Medulla oblongata (tissue), 1 donor: ENCODE measurements at regions not wholly inside any gene's neighbourhood (a gene's known extent, or its start where the extent isn't known, plus 50 kb on each side); places are given as distances from the start of the nearest gene placed in this dataset.
"Not testable (repeated sequence)": the region's sequence is repeated elsewhere in the genome, so short reads cannot be mapped to it uniquely, and the experiment has no call there.

Source experiments
- DNase-seq: peaks from one replicate; pipeline ENCODE4 v3.0.0-alpha.2; 2015; ENCODE audit errors: extremely low spot score

GRCh38 chr2:194105358-194105757 lies 1551.7 kb upstream of the SLC39A10 start:
- DNase-seq = no peak

DNA sequence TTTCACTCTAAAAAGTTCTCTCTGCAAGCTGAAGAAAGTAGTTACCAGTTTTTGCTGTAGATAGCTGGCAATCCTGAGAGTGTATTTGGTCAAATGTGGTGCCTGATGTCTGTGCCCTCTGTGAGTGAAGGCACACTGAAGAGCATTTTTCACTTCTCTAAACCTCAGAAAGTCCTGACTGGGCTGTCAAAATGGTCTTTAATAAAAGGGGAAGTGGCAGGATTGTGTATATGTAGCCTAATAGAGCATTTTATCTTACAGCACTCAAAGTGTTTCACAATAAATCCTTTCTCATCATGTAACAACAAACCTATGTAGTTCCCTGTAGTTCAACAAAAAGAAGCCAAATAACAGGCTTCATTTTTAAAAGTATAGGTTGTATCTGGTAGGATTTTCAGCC lies 1552.3 kb upstream of the SLC39A10 start:
- DNase-seq = peak; percentile 75

DNA sequence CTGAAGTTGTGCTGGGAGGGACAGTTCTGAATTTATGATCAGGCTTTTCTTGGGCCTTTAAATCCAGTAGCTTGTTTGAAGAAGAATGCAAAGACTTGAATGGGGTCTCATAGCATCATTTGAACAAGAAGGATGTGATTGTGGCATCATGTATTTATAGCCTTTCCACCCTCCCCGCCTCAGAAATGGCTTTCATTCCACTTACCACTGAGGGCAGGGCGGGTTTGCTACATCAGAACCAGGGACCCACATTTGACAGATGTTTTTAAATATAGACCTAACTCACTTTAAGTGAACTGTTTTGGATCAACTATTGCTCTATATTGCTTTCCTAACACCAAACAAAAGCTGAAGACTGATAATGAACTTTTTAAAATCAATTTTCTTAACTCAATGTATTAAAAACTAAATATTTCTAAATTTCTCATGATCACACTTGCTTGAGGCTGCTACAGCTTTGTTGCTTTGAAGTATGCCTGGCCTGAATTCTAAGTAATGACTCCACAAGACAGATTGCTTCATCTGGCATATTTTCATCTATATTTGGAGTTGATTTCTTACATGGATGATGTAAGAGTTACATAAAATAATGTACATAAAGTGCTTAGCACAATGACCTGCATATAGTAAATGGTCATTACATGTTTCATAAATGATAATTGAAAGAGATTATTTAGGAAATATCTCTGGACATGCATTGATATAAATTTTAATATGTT lies 1552.9 kb upstream of the SLC39A10 start:
- no peak for DNase-seq

DNA sequence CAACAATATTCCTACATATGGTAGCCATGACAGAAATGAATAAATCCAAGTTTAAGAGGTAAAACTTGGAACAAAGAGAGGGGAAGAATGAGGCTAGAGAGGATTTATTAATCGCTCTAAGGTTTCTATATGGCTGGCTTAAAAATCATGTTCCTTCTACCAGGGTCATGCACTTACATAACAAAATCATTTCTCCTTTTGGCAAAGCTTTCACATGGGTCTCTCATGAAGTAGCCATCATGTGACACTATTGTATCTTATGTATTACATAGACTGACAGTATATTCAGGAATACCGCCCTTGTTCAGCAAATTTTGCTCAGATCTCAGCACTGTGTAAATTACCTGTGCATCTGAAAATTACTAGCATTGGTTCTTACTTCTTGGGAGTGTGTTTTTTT lies 1554.5 kb upstream of the SLC39A10 start:
- DNase-seq = no peak

DNA sequence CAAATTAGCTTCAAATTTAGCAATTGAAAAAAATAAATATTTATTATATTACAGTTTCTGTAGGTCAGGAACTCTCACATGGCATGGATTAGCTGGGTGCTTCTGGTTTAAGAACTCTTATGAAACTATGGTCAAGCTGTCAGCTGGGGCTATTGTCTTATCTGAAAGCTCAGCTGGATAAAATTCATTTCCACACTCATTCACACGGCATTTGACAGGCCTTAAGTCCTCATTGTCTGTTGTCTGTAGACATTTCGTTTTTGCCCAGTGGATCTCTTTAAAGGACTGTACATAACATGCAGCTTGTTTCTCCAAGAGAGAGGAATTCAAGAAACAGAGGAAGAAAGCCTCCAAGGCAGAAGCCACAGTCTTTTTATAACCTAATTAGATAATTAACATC lies 1556.8 kb upstream of the SLC39A10 start:
- no peak for DNase-seq

DNA sequence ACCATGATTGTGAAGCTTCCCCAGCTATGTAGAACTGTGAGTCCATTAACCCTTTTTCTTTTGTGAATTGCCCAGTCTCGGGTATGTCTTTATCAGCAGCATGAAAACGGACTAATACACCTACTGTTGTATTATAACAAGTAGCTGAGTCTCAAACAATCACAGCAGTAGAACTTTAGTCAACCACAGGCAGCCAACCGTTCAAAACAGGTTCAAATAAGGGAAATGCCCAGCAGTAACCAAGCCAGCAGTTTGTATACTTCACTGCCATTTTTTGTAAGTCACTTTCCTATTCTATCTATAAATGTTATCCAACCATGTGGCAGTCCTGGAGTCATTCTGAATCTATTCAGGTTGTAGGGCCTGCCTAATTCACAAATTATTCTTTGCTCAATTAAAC lies 1560.6 kb upstream of the SLC39A10 start:
- DNase-seq = no peak

- no peak for DNase-seq
Observed at GRCh38 chr2:194095359-194095758, 1561.7 kb upstream of the SLC39A10 start.

- DNase-seq = no peak
Observed at GRCh38 chr2:194090251-194090905, 1566.6 kb upstream of the SLC39A10 start.

GRCh38 chr2:194087089-194087958 lies 1569.7 kb upstream of the SLC39A10 start:
- DNase-seq = no peak

DNA sequence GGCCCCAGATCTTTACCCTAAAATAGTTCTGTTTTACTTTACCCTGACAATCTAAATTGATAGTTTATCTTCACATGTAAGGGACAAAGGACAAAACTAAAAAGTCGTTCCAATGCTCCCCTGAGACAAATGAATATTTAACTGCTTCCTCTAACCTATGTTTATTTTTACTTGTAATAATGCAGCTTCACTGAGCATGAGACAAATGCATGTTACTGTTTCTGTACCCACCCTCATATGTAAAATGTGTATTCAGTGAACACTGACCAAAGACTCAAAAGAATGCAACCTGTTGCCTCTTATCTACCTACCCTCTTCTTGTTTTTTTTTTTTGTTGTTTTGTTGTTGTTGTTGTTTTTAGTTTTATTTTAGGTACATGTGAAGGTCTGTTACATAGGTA lies 1570.9 kb upstream of the SLC39A10 start:
- no peak for DNase-seq

- no peak for DNase-seq
Observed at GRCh38 chr2:194079989-194080388, 1577.0 kb upstream of the SLC39A10 start.

- DNase-seq = no peak
Observed at GRCh38 chr2:194077366-194077765, 1579.7 kb upstream of the SLC39A10 start.

DNA sequence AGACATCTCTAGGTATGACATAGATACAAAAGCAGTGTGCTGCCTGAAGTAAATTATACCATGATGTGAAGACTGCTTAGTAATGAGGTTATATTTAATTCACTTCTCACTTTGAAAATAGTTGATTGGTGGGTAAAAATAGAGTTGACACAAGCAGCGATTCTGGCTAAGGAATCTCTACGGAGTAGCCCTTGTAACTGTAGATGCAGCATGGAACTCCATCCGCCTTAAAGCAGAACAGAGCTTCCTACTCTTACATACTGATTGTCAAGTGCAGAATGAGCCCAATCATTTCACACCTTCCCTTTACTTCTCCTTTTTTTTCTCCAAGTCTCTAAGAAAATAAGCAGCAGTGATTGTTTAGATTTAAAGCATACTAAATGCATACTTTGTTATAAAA lies 1594.6 kb upstream of the SLC39A10 start:
- DNase-seq = no peak

GRCh38 chr2:194060269-194060668 lies 1596.8 kb upstream of the SLC39A10 start:
- no peak for DNase-seq

GRCh38 chr2:194054313-194054712 lies 1602.7 kb upstream of the SLC39A10 start:
- DNase-seq = no peak

- DNase-seq = no peak
Observed at GRCh38 chr2:194044321-194044720, 1612.7 kb upstream of the SLC39A10 start.

DNA sequence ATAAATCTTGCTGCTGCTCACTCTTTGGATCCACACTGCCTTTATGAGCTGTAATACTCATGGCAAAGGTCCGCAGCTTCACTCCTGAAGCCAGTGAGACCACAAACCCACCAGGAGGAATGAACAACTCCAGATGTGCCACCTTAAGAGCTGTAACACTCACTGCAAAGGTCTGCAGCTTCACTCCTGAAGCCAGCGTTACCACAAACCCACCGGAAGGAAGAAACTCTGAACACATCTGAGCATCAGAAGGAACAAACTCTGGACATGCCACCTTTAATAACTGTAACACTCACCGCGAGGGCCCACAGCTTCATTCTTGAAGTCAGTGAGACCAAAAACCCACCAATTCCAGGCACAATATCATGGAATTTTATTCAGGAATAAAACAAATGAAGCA lies 1635.9 kb upstream of the SLC39A10 start:
- not testable (repeated sequence) for DNase-seq

DNA sequence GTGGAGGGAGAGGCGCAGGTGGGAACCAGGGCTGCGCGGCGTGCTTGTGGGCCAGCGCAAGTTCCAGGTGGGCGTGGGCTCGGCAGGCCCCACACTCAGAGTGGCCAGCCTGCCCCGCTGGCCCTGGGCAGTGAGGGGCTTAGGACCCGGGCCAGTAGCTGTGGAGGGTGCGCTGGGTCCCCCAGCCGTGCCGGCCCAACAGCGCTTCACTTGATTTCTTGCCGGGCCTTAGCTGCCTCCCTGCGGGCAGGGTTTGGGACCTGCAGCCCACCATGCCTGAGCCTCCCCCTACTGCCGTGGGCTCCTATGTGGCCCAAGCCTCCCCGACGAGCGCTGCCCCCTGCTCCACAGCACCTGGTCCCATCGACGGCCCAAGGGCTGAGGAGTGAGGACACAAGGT lies 1636.9 kb upstream of the SLC39A10 start:
- DNase-seq = no peak

- no peak for DNase-seq
Observed at GRCh38 chr2:194015751-194016150, 1641.3 kb upstream of the SLC39A10 start.

- DNase-seq = no peak
Observed at GRCh38 chr2:194014639-194015038, 1642.4 kb upstream of the SLC39A10 start.

DNA sequence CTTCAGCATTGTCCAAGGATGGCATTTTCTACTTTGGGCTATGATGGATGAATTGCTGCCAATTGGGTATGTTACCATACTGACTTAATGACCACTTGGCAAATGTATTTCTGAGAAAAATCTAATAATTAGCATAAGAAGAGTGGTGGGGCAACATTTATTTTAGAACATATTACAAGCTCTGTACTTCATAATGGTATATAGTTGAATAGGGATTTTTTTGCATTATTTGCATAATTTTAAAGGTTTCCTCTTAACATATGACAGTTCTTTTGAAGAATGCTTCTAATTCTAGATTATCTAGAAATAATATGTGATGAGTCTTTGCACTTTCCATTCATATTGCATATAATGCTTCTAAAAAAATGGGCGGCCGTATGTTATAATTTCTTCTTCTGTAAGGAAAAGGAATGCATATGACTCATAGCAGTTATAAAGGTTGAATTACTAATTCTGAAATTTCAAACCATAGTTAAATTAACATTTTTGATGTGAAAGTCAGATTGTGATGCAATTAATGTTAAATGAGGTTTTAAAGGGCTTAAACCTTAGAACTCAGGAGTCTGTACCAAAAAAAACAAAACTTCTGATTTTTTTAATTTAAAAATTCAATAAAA lies 1652.3 kb upstream of the SLC39A10 start:
- DNase-seq = no peak

- DNase-seq = no peak
Observed at GRCh38 chr2:194003911-194004310, 1653.1 kb upstream of the SLC39A10 start.
